T-cell (primary cell): ENCODE measurements at regions not wholly inside any gene's neighbourhood (a gene's known extent, or its start where the extent isn't known, plus 50 kb on each side); places are given as distances from the start of the nearest gene placed in this dataset.

Source experiments
- ATAC-seq, 4 experiments: fragments of 200-7000 bp in 3 of 4; fragments of 150-1000 bp in 1 of 4; cut with Tn5 transposase; replicated peaks in 1 of 4; 1 replicate in 3 of 4; 2 replicates in 1 of 4; pipeline ENCODE4 v1.10.0; 2021; ENCODE audit warnings: moderate library complexity in 3 of 4, mild to moderate bottlenecking in 2 of 4, moderate number of reproducible peaks in 1 of 4
- CTCF ChIA-PET, 2 donors: fragments of 300-600 bp; sonication (Branson Sonifier 250); formaldehyde crosslinking; loops; one replicate each; lab custom pipeline; 2022; ENCODE audit warnings: antibody characterized with exemption in 2 of 2; lab: Charles Lee
- POLR2A ChIA-PET, 2 donors: fragments of 300-600 bp; sonication (Branson Sonifier 250); formaldehyde crosslinking; loops; one replicate each; lab custom pipeline; 2022; ENCODE audit warnings: antibody characterized with exemption in 2 of 2; lab: Charles Lee
- DNase-seq, 35 experiments: peaks; one replicate each; pipeline versions ENCODE4 v3.0.0 to v3.0.0-alpha.2; 2013 to 2023
- H3K27ac ChIP-seq: one replicate; pipeline ENCODE4 v1.5.1; 2013; ENCODE audit warnings: low read length
- H3K27me3 ChIP-seq, 2 experiments: replicated peaks in 1 of 2; 1 replicate in 1 of 2; 2 replicates in 1 of 2; pipeline versions ENCODE4 v1.6.1 to v1.7.0; 2013; ENCODE audit warnings: low read length in 1 of 2, mixed read lengths in 1 of 2; ENCODE audit not compliant: control insufficient read depth in 2 of 2, insufficient read depth in 2 of 2; ENCODE audit errors: extremely low read depth in 1 of 2
- H3K36me3 ChIP-seq, 2 donors: 1 replicate in 1 of 2; 2 replicates in 1 of 2; pipeline versions ENCODE4 v1.6.1 to v1.7.0; 2013; ENCODE audit warnings: low read length in 1 of 2; ENCODE audit not compliant: control insufficient read depth in 2 of 2, insufficient read depth in 1 of 2; ENCODE audit errors: extremely low read depth in 1 of 2
- H3K4me1 ChIP-seq, 2 experiments: 1 replicate in 1 of 2; 2 replicates in 1 of 2; pipeline versions ENCODE4 v1.6.1 to v1.7.0; 2013; ENCODE audit warnings: low read length in 2 of 2, mixed read lengths in 1 of 2; ENCODE audit not compliant: insufficient read depth in 2 of 2, control insufficient read depth in 1 of 2; ENCODE audit errors: extremely low read depth in 1 of 2
- H3K4me3 ChIP-seq, 2 donors: 1 replicate in 1 of 2; 2 replicates in 1 of 2; pipeline versions ENCODE4 v1.5.1 to v1.7.0; 2013; ENCODE audit warnings: mild to moderate bottlenecking in 2 of 2, low read length in 1 of 2, moderate library complexity in 1 of 2; ENCODE audit not compliant: control insufficient read depth in 1 of 2; ENCODE audit errors: extremely low read depth in 1 of 2
- H3K9me3 ChIP-seq: 2 replicates; pipeline ENCODE4 v1.7.0; 2013
- H3K27ac Mint-ChIP-seq, 2 donors: one replicate each; pipeline ENCODE4 v1.8.0; 2020 to 2021; ENCODE audit warnings: mild to moderate bottlenecking in 2 of 2, mixed read lengths in 2 of 2
- H3K27me3 Mint-ChIP-seq, 2 donors: one replicate each; pipeline ENCODE4 v1.8.0; 2021 to 2022; ENCODE audit warnings: mixed read lengths in 2 of 2
- H3K36me3 Mint-ChIP-seq: one replicate; pipeline ENCODE4 v1.8.0; 2021; ENCODE audit warnings: mixed read lengths
- H3K4me1 Mint-ChIP-seq, 3 donors: one replicate each; pipeline ENCODE4 v1.8.0; 2020 to 2022; ENCODE audit warnings: mixed read lengths in 3 of 3, mild to moderate bottlenecking in 1 of 3
- H3K4me3 Mint-ChIP-seq, 3 donors: one replicate each; pipeline ENCODE4 v1.8.0; 2020 to 2022; ENCODE audit warnings: mild to moderate bottlenecking in 3 of 3, mixed read lengths in 3 of 3, moderate library complexity in 3 of 3
- H3K9me3 Mint-ChIP-seq, 3 donors: one replicate each; pipeline ENCODE4 v1.8.0; 2020 to 2022; ENCODE audit warnings: mixed read lengths in 3 of 3
- WGBS: methylation state at CpG from one replicate; pipeline ENCODE4 v1.1.5; 2013; ENCODE audit warnings: missing lambda C conversion rate; ENCODE audit not compliant: insufficient coverage; 5-methylcytosine and 5-hydroxymethylcytosine counted together

DNA sequence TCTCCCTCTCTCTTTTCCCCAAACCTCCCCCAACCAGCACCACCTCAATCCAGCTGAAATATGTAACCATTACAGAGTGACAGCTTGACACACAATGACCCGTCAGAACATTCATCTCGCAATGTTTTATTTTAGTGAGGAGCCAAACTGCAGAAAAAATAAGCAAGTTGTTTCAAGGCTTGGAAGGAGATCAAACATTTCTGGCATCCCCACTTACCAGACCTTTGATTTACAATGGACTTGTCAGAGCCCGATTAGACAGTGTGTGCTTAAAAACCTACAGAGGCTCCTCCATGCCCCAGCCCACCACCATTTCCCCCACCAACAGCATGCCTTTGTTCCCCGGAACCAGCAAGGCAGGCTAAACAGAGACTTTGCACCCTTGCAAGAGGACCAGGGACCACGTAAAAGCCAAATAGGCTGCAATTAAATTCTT lies 382.8 kb upstream of the ZNF507 start:
- H3K27me3 Mint-ChIP-seq: peaks cover 0 to 2% of the 10 kb centered on the region in 2 donors
- ChIA-PET CTCF (no interaction called here), POLR2A (no interaction called here)
- H3K4me1 ChIP-seq: no peaks in the 10 kb centered on the region
- H3K36me3 ChIP-seq: no peaks in the 10 kb centered on the region
- H3K9me3 ChIP-seq: no peaks in the 10 kb centered on the region
- no peak overlapping the region for H3K27ac Mint-ChIP-seq
- no peaks in the 10 kb centered on the region for H3K4me1 Mint-ChIP-seq
- no peaks in the 10 kb centered on the region for H3K36me3 Mint-ChIP-seq
- no peaks in the 10 kb centered on the region for H3K27me3 ChIP-seq
- H3K4me3 ChIP-seq: no peak overlapping the region
- H3K9me3 Mint-ChIP-seq: no peaks in the 10 kb centered on the region
- ATAC-seq (no peak), DNase-seq (no peak)
- WGBS: 68% methylated on average over 5 of the region's 5 CpGs
- no peak overlapping the region for H3K4me3 Mint-ChIP-seq
- no peak overlapping the region for H3K27ac ChIP-seq

- CTCF ChIA-PET: no interaction called here
- DNase-seq (no peak), ATAC-seq (no peak)
- Mint-ChIP-seq H3K9me3 (peaks cover 0 to 3% (median 0%) of the 10 kb centered on the region in 3 donors), H3K36me3 (no peaks in the 10 kb centered on the region), H3K4me3 (no peak overlapping the region), H3K27me3 (peaks cover 0 to 2% of the 10 kb centered on the region in 2 donors), H3K27ac (no peak overlapping the region), H3K4me1 (no peaks in the 10 kb centered on the region)
- Histone ChIP-seq H3K27me3 (no peaks in the 10 kb centered on the region), H3K4me1 (no peaks in the 10 kb centered on the region), H3K27ac (no peak overlapping the region), H3K4me3 (no peak overlapping the region), H3K9me3 (no peaks in the 10 kb centered on the region), H3K36me3 (no peaks in the 10 kb centered on the region)
- POLR2A ChIA-PET: no interaction called here
- WGBS: 83% methylated on average over 4 of the region's 4 CpGs
Measured at GRCh38 chr19:31963746-31964145, 381.7 kb upstream of the ZNF507 start.

DNA sequence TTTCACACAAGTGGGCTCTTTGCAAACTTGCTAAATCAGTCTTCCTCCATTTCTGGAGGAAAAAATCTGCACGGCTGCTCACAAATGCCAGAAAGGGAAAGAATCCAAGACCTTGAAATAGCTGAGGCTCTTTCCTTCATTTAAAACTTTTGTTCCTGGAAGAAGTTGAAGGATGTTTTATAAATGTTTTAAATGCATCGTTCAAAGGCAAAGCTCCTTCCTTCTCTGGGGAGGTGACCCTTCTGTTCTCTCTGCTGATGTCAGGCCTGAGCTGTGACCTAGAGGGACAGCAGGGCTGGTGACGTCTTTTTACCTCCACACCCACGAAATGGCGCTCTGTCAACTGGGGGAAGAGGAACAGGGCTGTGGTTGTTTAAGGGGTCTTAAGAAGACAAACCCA lies 376.4 kb upstream of the ZNF507 start:
- ChIA-PET CTCF (no interaction called here), POLR2A (no interaction called here)
- Mint-ChIP-seq H3K9me3 (peaks cover 0 to 3% (median 0%) of the 10 kb centered on the region in 3 donors), H3K36me3 (no peaks in the 10 kb centered on the region), H3K27ac (no peak overlapping the region), H3K27me3 (peaks cover 0 to 5% of the 10 kb centered on the region in 2 donors), H3K4me1 (no peaks in the 10 kb centered on the region), H3K4me3 (no peak overlapping the region)
- Histone ChIP-seq H3K4me3 (no peak overlapping the region), H3K4me1 (no peaks in the 10 kb centered on the region), H3K27me3 (peaks cover 0 to 2% of the 10 kb centered on the region in 2 experiments), H3K36me3 (no peaks in the 10 kb centered on the region), H3K9me3 (no peaks in the 10 kb centered on the region), H3K27ac (no peak overlapping the region)
- WGBS: 80% methylated on average over 1 of the region's 5 CpGs
- no peak for DNase-seq
- ATAC-seq: no peak

- CTCF ChIA-PET: no interaction called here
- no peak overlapping the region for H3K27ac Mint-ChIP-seq
- WGBS: 80% methylated on average over 2 of the region's 2 CpGs
- H3K4me1 Mint-ChIP-seq: no peaks in the 10 kb centered on the region
- H3K36me3 ChIP-seq: no peaks in the 10 kb centered on the region
- H3K36me3 Mint-ChIP-seq: no peaks in the 10 kb centered on the region
- no peak overlapping the region for H3K4me3 ChIP-seq
- DNase-seq (no peak), ATAC-seq (no peak)
- H3K4me1 ChIP-seq: no peaks in the 10 kb centered on the region
- H3K27me3 ChIP-seq: peaks cover 0 to 2% of the 10 kb centered on the region in 2 experiments
- peaks cover 0 to 3% (median 0%) of the 10 kb centered on the region in 3 donors for H3K9me3 Mint-ChIP-seq
- no peak overlapping the region for H3K27ac ChIP-seq
- POLR2A ChIA-PET: no interaction called here
- no peaks in the 10 kb centered on the region for H3K9me3 ChIP-seq
- no peak overlapping the region for H3K4me3 Mint-ChIP-seq
- peaks cover 0 to 9% of the 10 kb centered on the region in 2 donors for H3K27me3 Mint-ChIP-seq
Measured at GRCh38 chr19:31970027-31970461, 375.4 kb upstream of the ZNF507 start.

DNA sequence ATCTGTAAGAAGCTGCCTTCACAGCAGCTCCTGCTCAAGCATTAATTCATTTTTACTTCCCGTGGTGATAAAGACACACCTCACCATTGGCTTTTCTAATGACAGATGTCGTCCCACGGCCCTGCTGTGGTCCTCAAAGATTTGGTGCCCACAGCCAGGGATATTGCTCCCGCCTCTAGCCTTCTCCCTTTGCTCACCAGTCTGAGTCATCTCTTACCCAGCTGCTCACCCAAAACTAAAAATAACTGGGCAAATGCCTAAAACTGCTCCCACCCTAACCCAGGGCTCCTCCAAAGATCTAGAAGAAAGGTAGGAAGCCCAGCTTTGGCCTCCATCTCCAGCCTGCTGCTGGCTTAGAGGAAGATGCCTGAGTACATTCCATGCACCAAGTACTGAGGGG lies 371.1 kb upstream of the ZNF507 start:
- Histone ChIP-seq H3K9me3 (no peaks in the 10 kb centered on the region), H3K36me3 (no peaks in the 10 kb centered on the region), H3K4me3 (no peak overlapping the region), H3K4me1 (no peaks in the 10 kb centered on the region), H3K27ac (no peak overlapping the region), H3K27me3 (peaks cover 0 to 2% of the 10 kb centered on the region in 2 experiments)
- CTCF ChIA-PET: no interaction called here
- Mint-ChIP-seq H3K9me3 (peaks cover 0 to 4% (median 0%) of the 10 kb centered on the region in 3 donors), H3K27ac (no peak overlapping the region), H3K4me1 (no peaks in the 10 kb centered on the region), H3K4me3 (no peak overlapping the region), H3K27me3 (peaks cover 0 to 9% of the 10 kb centered on the region in 2 donors), H3K36me3 (no peaks in the 10 kb centered on the region)
- POLR2A ChIA-PET: no interaction called here
- DNase-seq (no peak), ATAC-seq (no peak)
- WGBS: 74% methylated on average over 4 of the region's 4 CpGs

DNA sequence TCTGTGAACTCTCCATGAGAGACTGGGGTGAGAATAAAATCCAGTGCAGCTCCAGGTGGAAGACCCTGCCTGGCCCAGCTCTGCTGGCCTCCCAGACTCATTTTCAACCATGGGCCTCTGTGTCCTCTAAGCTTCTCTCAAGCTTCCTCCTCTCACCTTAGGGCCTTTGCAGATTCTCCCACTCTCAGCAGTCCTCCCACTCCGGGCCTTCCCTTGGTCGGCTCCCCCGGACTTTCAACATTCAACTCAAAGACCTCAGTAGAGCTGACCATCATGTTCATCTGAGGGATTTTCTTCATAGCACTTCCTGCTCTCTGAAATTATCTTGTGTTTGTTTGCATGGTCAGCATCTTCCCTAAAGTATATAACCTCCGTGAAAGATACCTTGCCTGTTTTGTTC lies 370.5 kb upstream of the ZNF507 start:
- Mint-ChIP-seq H3K4me1 (no peaks in the 10 kb centered on the region), H3K4me3 (no peak overlapping the region)
- WGBS: 97% methylated on average over 3 of the region's 4 CpGs

DNA sequence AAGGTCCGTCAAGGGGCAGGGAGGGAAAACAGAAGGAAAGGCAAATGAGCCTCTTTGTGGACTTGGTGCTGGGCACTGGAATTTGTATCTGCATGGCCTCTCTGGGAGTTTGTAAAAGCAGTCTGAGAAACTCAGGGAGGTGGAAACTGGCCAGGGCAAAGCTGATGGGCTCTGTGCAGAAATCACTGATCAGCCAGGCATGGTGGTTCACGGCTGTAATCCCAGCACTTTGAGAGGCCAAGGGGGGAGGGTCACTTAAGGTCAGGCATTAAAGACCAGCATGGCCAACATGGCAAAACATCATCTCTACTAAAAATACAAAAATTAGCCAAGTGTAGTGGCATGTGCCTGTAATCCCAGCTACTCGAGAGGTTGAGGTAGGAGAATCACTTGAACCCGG lies 369.9 kb upstream of the ZNF507 start:
- H3K27me3 Mint-ChIP-seq: peaks cover 0 to 9% of the 10 kb centered on the region in 2 donors
- no peak overlapping the region for H3K4me3 ChIP-seq
- WGBS: 100% methylated on average over 1 of the region's 4 CpGs
- no peaks in the 10 kb centered on the region for H3K4me1 ChIP-seq
- ChIA-PET CTCF (no interaction called here), POLR2A (no interaction called here)
- no peak for ATAC-seq
- H3K27ac ChIP-seq: no peak overlapping the region
- no peak overlapping the region for H3K4me3 Mint-ChIP-seq
- no peak overlapping the region for H3K27ac Mint-ChIP-seq
- peaks cover 0 to 4% (median 0%) of the 10 kb centered on the region in 3 donors for H3K9me3 Mint-ChIP-seq
- no peaks in the 10 kb centered on the region for H3K9me3 ChIP-seq
- H3K36me3 ChIP-seq: no peaks in the 10 kb centered on the region
- H3K36me3 Mint-ChIP-seq: no peaks in the 10 kb centered on the region
- no peak for DNase-seq
- peaks cover 0 to 2% of the 10 kb centered on the region in 2 experiments for H3K27me3 ChIP-seq
- no peaks in the 10 kb centered on the region for H3K4me1 Mint-ChIP-seq

More for the DNA sequence above, 370.5 kb upstream of the ZNF507 start:
- ChIA-PET POLR2A (no interaction called here), CTCF (no interaction called here)
- DNase-seq (no peak), ATAC-seq (no peak)
- H3K9me3 ChIP-seq: no peaks in the 10 kb centered on the region
- no peak overlapping the region for H3K27ac Mint-ChIP-seq
- no peaks in the 10 kb centered on the region for H3K36me3 ChIP-seq
- H3K36me3 Mint-ChIP-seq: no peaks in the 10 kb centered on the region
- H3K27me3 Mint-ChIP-seq: peaks cover 0 to 9% of the 10 kb centered on the region in 2 donors
- peaks cover 0 to 2% of the 10 kb centered on the region in 2 experiments for H3K27me3 ChIP-seq
- no peak overlapping the region for H3K27ac ChIP-seq
- H3K4me1 ChIP-seq: no peaks in the 10 kb centered on the region
- no peak overlapping the region for H3K4me3 ChIP-seq
- H3K9me3 Mint-ChIP-seq: peaks cover 0 to 4% (median 0%) of the 10 kb centered on the region in 3 donors
